ENCODE measurements at regions not wholly inside any gene's neighbourhood (a gene's known extent, or its start where the extent isn't known, plus 50 kb on each side); places are given as distances from the start of the nearest gene placed in this dataset.

DNA sequence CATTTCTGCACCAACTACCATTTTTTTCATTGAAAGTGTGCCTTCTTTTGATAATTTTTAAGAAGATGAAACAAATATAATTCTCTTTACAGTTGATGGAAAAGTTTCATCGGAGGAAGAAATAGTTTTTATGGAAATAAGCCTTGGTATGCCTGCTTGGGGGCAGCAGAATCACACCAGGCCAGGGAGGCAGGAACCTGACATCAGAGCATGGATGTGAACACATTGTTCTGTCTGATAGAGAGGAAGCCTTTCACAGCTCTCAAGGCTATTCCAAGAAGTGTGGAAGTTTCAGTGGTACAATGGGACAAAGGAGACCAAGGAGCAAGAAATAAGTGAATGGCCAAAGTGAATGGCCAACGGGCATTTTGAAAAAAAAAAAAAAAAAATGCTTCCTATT lies 162.2 kb upstream of the KCNK2 start:
- TF ChIP-seq GATA2 (IDR thresholded peaks at IDR 0.05; ENCODE audit: low read depth, low read length) (no peak), GATA3 (IDR thresholded peaks at IDR 0.05; ENCODE audit: low read depth, low read length) (no peak)
